IMR-90 (cell line): ENCODE measurements at regions not wholly inside any gene's neighbourhood (a gene's known extent, or its start where the extent isn't known, plus 50 kb on each side); places are given as distances from the start of the nearest gene placed in this dataset.

Source experiments
- ATAC-seq: fragments of 200-7000 bp; cut with Tn5 transposase; 2 replicates; pipeline ENCODE4 v1.9.1; 2020; ENCODE audit warnings: low read depth, mild to moderate bottlenecking, moderate library complexity
- BruUV-seq: library from RNA; stranded (reverse); fragments of 400-500 nt; replicated peaks from 2 replicates; lab custom pipeline; 2021; lab: Mats Ljungman, UMichigan
- CTCF ChIA-PET: fragments of 300-600 bp; formaldehyde crosslinking; extraction: SDS; loops from one replicate; lab custom pipeline; 2021; ENCODE audit warnings: antibody characterized with exemption; lab: Yijun Ruan, JAX
- POLR2A ChIA-PET: fragments of 300-600 bp; sonication (Branson Sonifier 250); formaldehyde crosslinking; loops from one replicate; lab custom pipeline; 2022; ENCODE audit warnings: antibody characterized with exemption; ENCODE audit not compliant: unreplicated experiment; lab: Charles Lee
- DNase-seq: peaks from one replicate; pipeline ENCODE4 v3.0.0; 2013
- H2AFZ ChIP-seq: replicated peaks from 2 replicates; pipeline ENCODE3; 2013; ENCODE audit warnings: low read length, mild to moderate bottlenecking; ENCODE audit not compliant: poor library complexity
- H2AK5ac ChIP-seq: 2 replicates; pipeline ENCODE4 v1.6.1; 2013; ENCODE audit warnings: low read depth, low read length, inconsistent platforms
- H2AK9ac ChIP-seq: replicated peaks from 2 replicates; pipeline ENCODE3; 2013; ENCODE audit warnings: mild to moderate bottlenecking, low read depth, low read length, moderate library complexity; ENCODE audit not compliant: poor library complexity
- H2BK120ac ChIP-seq: 2 replicates; pipeline ENCODE4 v1.6.1; 2013; ENCODE audit warnings: low read depth, low read length, inconsistent platforms
- H2BK15ac ChIP-seq: 3 replicates; pipeline ENCODE4 v1.6.1; 2013; ENCODE audit warnings: low read depth, low read length, inconsistent platforms
- H2BK20ac ChIP-seq: 2 replicates; pipeline ENCODE4 v1.6.1; 2013; ENCODE audit warnings: low read depth, mild to moderate bottlenecking, inconsistent platforms, low read length, moderate library complexity
- H2BK5ac ChIP-seq: 2 replicates; pipeline ENCODE4 v1.6.1; 2013; ENCODE audit warnings: mild to moderate bottlenecking, low read depth, low read length, inconsistent platforms; ENCODE audit not compliant: poor library complexity, severe bottlenecking
- H3K14ac ChIP-seq: replicated peaks from 2 replicates; pipeline ENCODE4 v1.6.1; 2013; ENCODE audit warnings: low read depth, low read length, inconsistent platforms
- H3K18ac ChIP-seq: 2 replicates; pipeline ENCODE4 v1.6.1; 2013; ENCODE audit warnings: low read depth, low read length, control low read depth
- H3K23ac ChIP-seq: 2 replicates; pipeline ENCODE4 v1.6.1; 2013; ENCODE audit warnings: low read depth, low read length, inconsistent platforms
- H3K27ac ChIP-seq: 2 replicates; pipeline ENCODE4 v1.5.1; 2013; ENCODE audit warnings: mild to moderate bottlenecking, control low read depth, low read length; ENCODE audit not compliant: insufficient read depth
- H3K27me3 ChIP-seq: 2 replicates; pipeline ENCODE4 v1.6.1; 2013; ENCODE audit warnings: low read length; ENCODE audit not compliant: control insufficient read depth, insufficient read depth
- H3K36me3 ChIP-seq: 2 replicates; pipeline ENCODE4 v1.6.1; 2013; ENCODE audit warnings: low read length, mixed read lengths; ENCODE audit not compliant: control insufficient read depth, insufficient read depth
- H3K4ac ChIP-seq: 2 replicates; pipeline ENCODE4 v1.6.1; 2013; ENCODE audit warnings: low read depth, low read length, inconsistent platforms
- H3K4me1 ChIP-seq: 2 replicates; pipeline ENCODE4 v1.6.1; 2013; ENCODE audit warnings: low read length, mixed read lengths; ENCODE audit not compliant: control insufficient read depth, insufficient read depth
- H3K4me2 ChIP-seq: 2 replicates; pipeline ENCODE4 v1.6.1; 2013; ENCODE audit warnings: low read depth, mild to moderate bottlenecking, control low read depth, low read length, moderate library complexity
- H3K4me3 ChIP-seq: 2 replicates; pipeline ENCODE4 v1.5.1; 2013; ENCODE audit warnings: low read depth, mild to moderate bottlenecking, control low read depth, low read length, moderate library complexity; ENCODE audit not compliant: insufficient read depth
- H3K56ac ChIP-seq: 2 replicates; pipeline ENCODE4 v1.6.1; 2013; ENCODE audit warnings: low read length, inconsistent platforms; ENCODE audit not compliant: insufficient read depth; ENCODE audit errors: extremely low read depth
- H3K79me1 ChIP-seq, 2 experiments: 2 replicates each; pipeline ENCODE4 v1.6.1; 2013; ENCODE audit warnings: low read length in 2 of 2, inconsistent platforms in 1 of 2, low read depth in 1 of 2
- H3K9ac ChIP-seq: 2 replicates; pipeline ENCODE4 v1.6.1; 2013; ENCODE audit warnings: low read depth, low read length, control low read depth
- H3K9me1 ChIP-seq: 2 replicates; pipeline ENCODE4 v1.6.1; 2013; ENCODE audit warnings: low read length, inconsistent platforms; ENCODE audit not compliant: insufficient read depth
- H3K9me3 ChIP-seq: 2 replicates; pipeline ENCODE4 v1.6.1; 2013; ENCODE audit warnings: low read length; ENCODE audit not compliant: control insufficient read depth, insufficient read depth
- H4K20me1 ChIP-seq: 2 replicates; pipeline ENCODE4 v1.6.1; 2013; ENCODE audit warnings: low read length, inconsistent platforms; ENCODE audit not compliant: insufficient read depth
- H4K5ac ChIP-seq: 2 replicates; pipeline ENCODE4 v1.6.1; 2013; ENCODE audit warnings: mild to moderate bottlenecking, low read depth, low read length, control low read depth
- H4K8ac ChIP-seq, 2 experiments: 2 replicates each; pipeline ENCODE4 v1.6.1; 2013; ENCODE audit warnings: low read depth in 2 of 2, low read length in 2 of 2, control low read depth in 1 of 2, inconsistent platforms in 1 of 2
- H4K91ac ChIP-seq: 2 replicates; pipeline ENCODE4 v1.6.1; 2013; ENCODE audit warnings: low read depth, low read length, inconsistent platforms; ENCODE audit not compliant: insufficient read depth
- BHLHE40 ChIP-seq: fragments of 150-350 bp; IDR thresholded peaks from 2 replicates; pipeline ENCODE4 v1.6.1; 2016; ENCODE audit warnings: mild to moderate bottlenecking, low read depth, low read length
- ELK1 ChIP-seq: fragments of 150-350 bp; IDR thresholded peaks from 2 replicates; pipeline ENCODE4 v1.6.1; 2016; ENCODE audit warnings: low read depth, mild to moderate bottlenecking, low read length, moderate library complexity, borderline replicate concordance
- FOS ChIP-seq: fragments of 150-350 bp; IDR thresholded peaks from 2 replicates; pipeline ENCODE4 v1.6.1; 2016; ENCODE audit warnings: low read depth, low read length
- MAFK ChIP-seq: IDR thresholded peaks from 2 replicates; pipeline ENCODE4 v1.6.1; 2012; ENCODE audit warnings: low read depth, low read length, improper control_type of control experiment
- POLR2A ChIP-seq: IDR thresholded peaks from 2 replicates; pipeline ENCODE4 v1.6.1; 2012; ENCODE audit warnings: mild to moderate bottlenecking, low read depth, low read length
- RAD21 ChIP-seq: IDR thresholded peaks from 2 replicates; pipeline ENCODE4 v1.6.1; 2012; ENCODE audit warnings: low read length, improper control_type of control experiment
- RCOR1 ChIP-seq: IDR thresholded peaks from 2 replicates; pipeline ENCODE4 v1.6.1; 2012; ENCODE audit warnings: mild to moderate bottlenecking, low read length, improper control_type of control experiment; ENCODE audit not compliant: insufficient replicate concordance
- USF2 ChIP-seq: fragments of 150-350 bp; IDR thresholded peaks from 2 replicates; pipeline ENCODE4 v1.6.1; 2017; ENCODE audit warnings: mild to moderate bottlenecking, antibody characterized with exemption, low read length, low read depth
- WGBS, 2 experiments: methylation state at CpG; one replicate each; pipeline versions ENCODE4 v1.1.5 to v1.1.7; 2013; ENCODE audit warnings: missing lambda C conversion rate in 2 of 2; ENCODE audit not compliant: insufficient read length in 1 of 2; ENCODE audit errors: extremely low coverage in 2 of 2; 5-methylcytosine and 5-hydroxymethylcytosine counted together
- dilution Hi-C: fragments of 300-500 bp; cut with HindIII; formaldehyde crosslinking; loops from one replicate; pipeline ENCODE4 v1.14.3; 2018; ENCODE audit warnings: low sequenced_read_pairs; ENCODE audit not compliant: unreplicated experiment
- in situ Hi-C: fragments of 300-500 bp; cut with MboI; formaldehyde crosslinking; loops from 3 replicates; pipeline ENCODE4 v1.14.3; 2019; ENCODE audit warnings: low sequenced_read_pairs, inconsistent platforms, mixed read lengths
- intact Hi-C: fragments of 100-400 bp; cut with micrococcal nuclease; formaldehyde crosslinking; loops from 2 replicates; pipeline ENCODE4 v1.10.0; 2022

- no peak for TF ChIP-seq USF2
- TF ChIP-seq FOS = no peak
- peak; percentile 71 for TF ChIP-seq MAFK
- TF ChIP-seq POLR2A = no peak
- no peak for TF ChIP-seq RCOR1
- TF ChIP-seq ELK1 = no peak
- no peak for TF ChIP-seq BHLHE40
- no peak for TF ChIP-seq RAD21
- no peaks in the 10 kb centered on the region for H3K79me1 ChIP-seq
- H2BK20ac ChIP-seq = no peak overlapping the region
- no peak overlapping the region for H3K4ac ChIP-seq
- no peak overlapping the region for H3K18ac ChIP-seq
- POLR2A ChIA-PET = no interaction called here
- intact Hi-C loops = no loop called here
- H3K27me3 ChIP-seq = no peaks in the 10 kb centered on the region
- no peaks in the 10 kb centered on the region for H3K4me1 ChIP-seq
- DNase-seq (no peak), ATAC-seq (no peak)
- no peak overlapping the region for H3K27ac ChIP-seq
- in situ Hi-C loops = no loop called here
- no peak overlapping the region for H3K56ac ChIP-seq
- H2AK9ac ChIP-seq = no peak overlapping the region
- CTCF ChIA-PET = no interaction called here
- BruUV-seq = no TSS peak
- no peaks in the 10 kb centered on the region for H4K20me1 ChIP-seq
- H2AK5ac ChIP-seq = no peak overlapping the region
- H3K4me3 ChIP-seq = no peak overlapping the region
- no peak overlapping the region for H3K23ac ChIP-seq
- no peaks in the 10 kb centered on the region for H3K36me3 ChIP-seq
- H2BK15ac ChIP-seq = no peak overlapping the region
- no peak overlapping the region for H2BK120ac ChIP-seq
- WGBS, 2 experiments = no CpG with 5 or more reads among the region's 1 CpG
- H3K9ac ChIP-seq = no peak overlapping the region
- no peak overlapping the region for H2BK5ac ChIP-seq
- H2AFZ ChIP-seq = no peak overlapping the region
- no peak overlapping the region for H3K14ac ChIP-seq
- H4K5ac ChIP-seq = no peak overlapping the region
- dilution Hi-C loops = no loop called here
- H4K8ac ChIP-seq = no peak overlapping the region
- H4K91ac ChIP-seq = no peak overlapping the region
- H3K4me2 ChIP-seq = no peak overlapping the region
- no peaks in the 10 kb centered on the region for H3K9me1 ChIP-seq
- H3K9me3 ChIP-seq = no peaks in the 10 kb centered on the region
These were observed 150.1 kb upstream of the PGR start for GRCh38 chr11:101279728-101280127.
